Retina (tissue), 1 donor: ENCODE measurements at regions not wholly inside any gene's neighbourhood (a gene's known extent, or its start where the extent isn't known, plus 50 kb on each side); places are given as distances from the start of the nearest gene placed in this dataset.

ENCODE experiments used
- DNase-seq: peaks from one replicate; pipeline ENCODE4 v3.0.0-alpha.2; 2016

GRCh38 chr4:179750374-179750773 is 2308.1 kb upstream of the AGA start:
- no peak for DNase-seq

- DNase-seq = no peak
These were observed 2309.4 kb upstream of the AGA start for GRCh38 chr4:179751669-179752068.

GRCh38 chr4:179755322-179755721 is 2313.1 kb upstream of the AGA start:
- DNase-seq = no peak

- DNase-seq = no peak
These were observed 2315.4 kb upstream of the AGA start for GRCh38 chr4:179757641-179758040.

- DNase-seq = no peak
These were observed 2320.6 kb upstream of the AGA start for GRCh38 chr4:179762840-179763239.

GRCh38 chr4:179766938-179767337 is 2324.7 kb upstream of the AGA start:
- DNase-seq = no peak

GRCh38 chr4:179768996-179769395 is 2326.8 kb upstream of the AGA start:
- DNase-seq = no peak

- no peak for DNase-seq
These were observed 2355.5 kb upstream of the AGA start for GRCh38 chr4:179797738-179798137.

GRCh38 chr4:179803857-179804256 is 2361.6 kb upstream of the AGA start:
- DNase-seq = no peak

GRCh38 chr4:179804440-179804839 is 2362.2 kb upstream of the AGA start:
- no peak for DNase-seq

GRCh38 chr4:179817317-179817716 is 2375.1 kb upstream of the AGA start:
- DNase-seq = no peak

- no peak for DNase-seq
These were observed 2381.1 kb upstream of the AGA start for GRCh38 chr4:179823342-179823741.

- DNase-seq = no peak
These were observed 2389.0 kb upstream of the AGA start for GRCh38 chr4:179831274-179831673.

GRCh38 chr4:179836179-179837075 is 2394.2 kb upstream of the AGA start:
- DNase-seq = no peak

GRCh38 chr4:179843370-179843769 is 2399.8 kb upstream of the TENM3 start:
- peak; percentile 22 for DNase-seq

GRCh38 chr4:179855469-179855868 is 2387.7 kb upstream of the TENM3 start:
- no peak for DNase-seq

GRCh38 chr4:179858221-179858620 is 2385.0 kb upstream of the TENM3 start:
- DNase-seq = no peak

- DNase-seq = peak; percentile 23
These were observed 2375.8 kb upstream of the TENM3 start for GRCh38 chr4:179867300-179867878.

GRCh38 chr4:179871726-179872125 is 2371.5 kb upstream of the TENM3 start:
- no peak for DNase-seq

GRCh38 chr4:179872755-179873154 is 2370.4 kb upstream of the TENM3 start:
- no peak for DNase-seq

GRCh38 chr4:179880756-179881155 is 2362.4 kb upstream of the TENM3 start:
- DNase-seq = no peak

- DNase-seq = no peak
These were observed 2349.0 kb upstream of the TENM3 start for GRCh38 chr4:179894066-179894778.

GRCh38 chr4:179919587-179919986 is 2323.6 kb upstream of the TENM3 start:
- no peak for DNase-seq

GRCh38 chr4:179927473-179927872 is 2315.7 kb upstream of the TENM3 start:
- DNase-seq = no peak
